ENCODE measurements at regions not wholly inside any gene's neighbourhood (a gene's known extent, or its start where the extent isn't known, plus 50 kb on each side); places are given as distances from the start of the nearest gene placed in this dataset.
A peak's percentile ranks its signal among the peaks of the same experiment; 100 is the strongest.

DNA sequence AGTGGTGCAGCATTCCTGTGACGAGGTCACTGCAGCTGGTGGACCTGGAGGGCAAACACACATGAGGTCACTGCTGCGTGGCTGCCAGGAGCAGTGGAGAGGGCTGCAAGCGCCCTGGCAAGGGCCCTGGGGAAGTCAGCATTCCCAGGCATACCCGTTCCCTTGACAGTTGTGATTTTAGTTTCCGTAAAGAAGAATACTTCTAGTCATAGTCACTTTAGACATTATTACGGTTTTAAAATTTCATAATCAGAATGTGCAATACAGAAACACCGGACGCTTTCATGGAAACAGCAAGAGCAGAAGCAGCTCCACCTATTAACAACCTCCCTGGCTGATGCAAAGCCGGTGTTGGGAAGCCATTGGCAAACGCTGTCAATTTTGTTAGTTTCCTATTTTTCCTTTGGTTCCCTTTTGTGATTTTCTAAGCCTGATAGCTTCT lies 129.8 kb downstream of the GADD45G start:
- no peak for DNase-seq (ENCODE audit: low read depth in 1 of 2, low spot score in 2 of 2)
- no peak overlapping the region for H3K4me2 ChIP-seq (ENCODE audit: insufficient read depth in 1 of 2, low read depth in 2 of 2, low read length in 2 of 2)
- 0 out of 2 replicates have a peak overlapping the region, but pooled peaks have one; percentile 50 for H2BK12ac ChIP-seq (ENCODE audit: low read depth, low read length)
- H2AFZ ChIP-seq (ENCODE audit: low read length) = no peak overlapping the region
- no peaks in the 10 kb centered on the region for H3K9me3 ChIP-seq (ENCODE audit: insufficient read depth in 2 of 2, low read depth in 1 of 2, low read length in 1 of 2)
- peaks cover 3% of the 10 kb centered on the region for H3K79me1 ChIP-seq (ENCODE audit: low read depth, low read length)
- ChIA-PET POLR2A (ENCODE audit: partially characterized antibody) (no interaction called here), CTCF (ENCODE audit: partially characterized antibody) (interaction anchor here (0.7 to 1.4 kb wide), 3 partner anchors 16 to 132 kb away, joined by 3 to 5 read pairs (median 4); no protein-coding TSS in a partner anchor)
- no peak overlapping the region for H4K5ac ChIP-seq (ENCODE audit: insufficient read length, low read depth, low read length)
- WGBS, 2 experiments (ENCODE audit: extremely low coverage in 1 of 2, insufficient coverage in 1 of 2, insufficient read length in 1 of 2, insufficient replicate concordance in 2 of 2, low coverage in 1 of 2, low lambda C conversion rate in 2 of 2, missing lambda C conversion rate in 1 of 2) = 91% methylated on average over 10 of the region's 10 CpGs; no CpG with 5 or more reads in 1 of the 2 experiments
- no peak overlapping the region for H3K18ac ChIP-seq (ENCODE audit: extremely low read depth, low read length)
- H3K27ac ChIP-seq (ENCODE audit: low read depth, low read length) = no peak overlapping the region
- peaks cover 0 to 4% (median 0%) of the 10 kb centered on the region in 4 experiments; a peak in 5 of 7 replicates for H3K4me1 ChIP-seq (replicated peaks in 1 of 4; ENCODE audit: control insufficient read depth in 3 of 4, insufficient read depth in 4 of 4, low read length in 3 of 4)
- 0 out of 7 replicates have a peak, but pooled peaks cover 0 to 3% (median 0%) of the 10 kb centered on the region in 4 experiments for H3K27me3 ChIP-seq (replicated peaks in 1 of 4; ENCODE audit: control insufficient read depth in 3 of 4, extremely low read depth in 1 of 4, insufficient read depth in 3 of 4, low read length in 3 of 4)
- H3K79me2 ChIP-seq (ENCODE audit: control insufficient read depth in 1 of 2, insufficient read depth in 2 of 2, low read length in 2 of 2) = no peaks in the 10 kb centered on the region
- H2BK15ac ChIP-seq (ENCODE audit: low read length) = no peak overlapping the region
- no peak overlapping the region for H2BK120ac ChIP-seq (replicated peaks; ENCODE audit: low read depth, low read length)
- no peak overlapping the region for H3K14ac ChIP-seq (ENCODE audit: insufficient read length)
- no peak overlapping the region for H2AK5ac ChIP-seq (ENCODE audit: low read depth, low read length)
- H3K23ac ChIP-seq (ENCODE audit: insufficient read length) = no peak overlapping the region
- H2BK5ac ChIP-seq (ENCODE audit: low read depth, low read length) = no peak overlapping the region
- H4K8ac ChIP-seq (ENCODE audit: extremely low read depth, insufficient read depth, low read length) = no peak overlapping the region
- H4K20me1 ChIP-seq (replicated peaks in 1 of 2; ENCODE audit: control insufficient read depth in 1 of 2, insufficient read depth in 2 of 2, low read length in 2 of 2) = peaks cover 0 to 7% of the 10 kb centered on the region in 2 experiments
- H2BK20ac ChIP-seq (ENCODE audit: low read length) = no peak overlapping the region
- peaks cover 8% of the 10 kb centered on the region; the same call in 1 of the 2 replicates for H3K23me2 ChIP-seq (ENCODE audit: low read depth, low read length)
- no peak overlapping the region for H3K4ac ChIP-seq (replicated peaks; ENCODE audit: insufficient read length, low read depth, low read length)
- no peaks in the 10 kb centered on the region; a peak in 1 of 8 replicates for H3K36me3 ChIP-seq (ENCODE audit: control insufficient read depth in 2 of 4, insufficient read depth in 4 of 4, low read length in 3 of 4)
- no peak overlapping the region for H4K91ac ChIP-seq (replicated peaks; ENCODE audit: insufficient read length, low read length)
- H3K56ac ChIP-seq (replicated peaks; ENCODE audit: insufficient read length, low read depth, low read length) = no peak overlapping the region
- no peak overlapping the region for H3K9ac ChIP-seq (replicated peaks in 1 of 4; ENCODE audit: extremely low read depth in 1 of 4, low read depth in 3 of 4, low read length in 3 of 4)
- no peak overlapping the region for H3K4me3 ChIP-seq (ENCODE audit: extremely low read depth in 1 of 4, insufficient read depth in 2 of 4, low read depth in 3 of 4, low read length in 4 of 4)
- TF ChIP-seq POLR2A (IDR thresholded peaks at IDR 0.05; ENCODE audit: control extremely low read depth in 1 of 2, low read depth in 2 of 2, low read length in 2 of 2) = no peak
- no peak for TF ChIP-seq PHF8 (conservative IDR thresholded peaks at IDR 0.05; ENCODE audit: low read depth, low read length)
- no peak for TF ChIP-seq MAX (IDR thresholded peaks at IDR 0.05)
- TF ChIP-seq RNF2 (IDR thresholded peaks at IDR 0.05; ENCODE audit: borderline replicate concordance, low read depth, low read length, missing control alignments, poor library complexity, severe bottlenecking) = no peak
- no peak for TF ChIP-seq EP300 (IDR thresholded peaks at IDR 0.05; ENCODE audit: borderline replicate concordance in 1 of 2, low read depth in 2 of 2, low read length in 2 of 2)
- no peak for TF ChIP-seq BRCA1 (IDR thresholded peaks at IDR 0.05; ENCODE audit: low read depth, low read length)
- FAIRE-seq = no peak

All from H1 (cell line).